GM21717 (cell line): ENCODE measurements at regions not wholly inside any gene's neighbourhood (a gene's known extent, or its start where the extent isn't known, plus 50 kb on each side); places are given as distances from the start of the nearest gene placed in this dataset.
"Not testable (repeated sequence)": the region's sequence is repeated elsewhere in the genome, so short reads cannot be mapped to it uniquely, and the experiment has no call there.

ENCODE experiments used
- ATAC-seq: cut with Tn5 transposase; IDR thresholded peaks from one replicate; pipeline ENCODE4 v1.9.1; 2021; ENCODE audit warnings: mild to moderate bottlenecking, moderate library complexity; ENCODE audit not compliant: unreplicated experiment

- no peak for ATAC-seq
Measured at GRCh38 chr11:82539669-82540068, 194.0 kb downstream of the FAM181B start.

GRCh38 chr11:82536706-82537105 lies 197.0 kb downstream of the FAM181B start:
- no peak for ATAC-seq

GRCh38 chr11:82533628-82534327 lies 199.9 kb downstream of the FAM181B start:
- no peak for ATAC-seq

GRCh38 chr11:82529936-82530335 lies 203.7 kb downstream of the FAM181B start:
- no peak for ATAC-seq

- ATAC-seq: no peak
Measured at GRCh38 chr11:82527081-82527584, 206.5 kb downstream of the FAM181B start.

GRCh38 chr11:82523141-82523540 lies 210.5 kb downstream of the FAM181B start:
- ATAC-seq: no peak

GRCh38 chr11:82521427-82521826 lies 212.2 kb downstream of the FAM181B start:
- no peak for ATAC-seq

GRCh38 chr11:82507288-82507687 lies 226.4 kb downstream of the FAM181B start:
- no peak for ATAC-seq

GRCh38 chr11:82505379-82505778 lies 228.3 kb downstream of the FAM181B start:
- ATAC-seq: no peak

GRCh38 chr11:82501174-82501573 lies 232.5 kb downstream of the FAM181B start:
- not testable (repeated sequence) for ATAC-seq

- peak; percentile 75 for ATAC-seq
Measured at GRCh38 chr11:82494988-82495432, 238.7 kb downstream of the FAM181B start.

GRCh38 chr11:82474876-82475275 lies 258.8 kb downstream of the FAM181B start:
- ATAC-seq: no peak

- ATAC-seq: no peak
Measured at GRCh38 chr11:82465481-82465880, 268.2 kb downstream of the FAM181B start.

GRCh38 chr11:82462608-82463242 lies 270.9 kb downstream of the FAM181B start:
- no peak for ATAC-seq

GRCh38 chr11:82458761-82459160 lies 274.9 kb downstream of the FAM181B start:
- no peak for ATAC-seq

- ATAC-seq: no peak
Measured at GRCh38 chr11:82458147-82458546, 275.5 kb downstream of the FAM181B start.

- ATAC-seq: no peak
Measured at GRCh38 chr11:82450996-82451395, 282.7 kb downstream of the FAM181B start.

GRCh38 chr11:82406611-82407010 lies 327.1 kb downstream of the FAM181B start:
- ATAC-seq: no peak

GRCh38 chr11:82405421-82405820 lies 328.2 kb downstream of the FAM181B start:
- ATAC-seq: no peak

GRCh38 chr11:82404981-82405380 lies 328.7 kb downstream of the FAM181B start:
- no peak for ATAC-seq

GRCh38 chr11:82403640-82404305 lies 329.9 kb downstream of the FAM181B start:
- ATAC-seq: no peak

GRCh38 chr11:82398300-82398815 lies 335.3 kb downstream of the FAM181B start:
- ATAC-seq: no peak
